CD4-positive, CD25-positive, alpha-beta regulatory T cell (primary cell): ENCODE measurements at regions not wholly inside any gene's neighbourhood (a gene's known extent, or its start where the extent isn't known, plus 50 kb on each side); places are given as distances from the start of the nearest gene placed in this dataset.

Source experiments
- ATAC-seq, 2 donors: fragments of 150-1000 bp; cut with Tn5 transposase; one replicate each; pipeline ENCODE4 v1.10.0; 2021; ENCODE audit warnings: low read depth in 2 of 2, moderate number of reproducible peaks in 2 of 2, moderate library complexity in 1 of 2
- DNase-seq, 3 donors: peaks; one replicate each; pipeline versions ENCODE4 v3.0.0 to v3.0.0-alpha.2; 2012 to 2022; ENCODE audit warnings: mixed read lengths in 1 of 3
- H3K27ac ChIP-seq: one replicate; pipeline ENCODE4 v1.7.0; 2013; ENCODE audit warnings: mild to moderate bottlenecking, low read length; ENCODE audit not compliant: insufficient read depth, poor library complexity, severe bottlenecking
- H3K27me3 ChIP-seq: one replicate; pipeline ENCODE4 v1.7.0; 2013; ENCODE audit warnings: low read length; ENCODE audit not compliant: control insufficient read depth, insufficient read depth
- H3K36me3 ChIP-seq: one replicate; pipeline ENCODE4 v1.7.0; 2013; ENCODE audit warnings: mild to moderate bottlenecking, low read length, moderate library complexity; ENCODE audit not compliant: control insufficient read depth, insufficient read depth
- H3K4me1 ChIP-seq: 2 replicates; pipeline ENCODE4 v1.7.0; 2013; ENCODE audit warnings: mild to moderate bottlenecking, low read length; ENCODE audit not compliant: insufficient read depth, control insufficient read depth, poor library complexity, severe bottlenecking
- H3K4me3 ChIP-seq: one replicate; pipeline ENCODE4 v1.7.0; 2013; ENCODE audit warnings: low read depth, mild to moderate bottlenecking, low read length, moderate library complexity
- H3K9me3 ChIP-seq, 2 experiments: 1 replicate in 1 of 2; 2 replicates in 1 of 2; pipeline ENCODE4 v1.7.0; 2013; ENCODE audit warnings: low read length in 2 of 2, mild to moderate bottlenecking in 1 of 2, moderate library complexity in 1 of 2; ENCODE audit not compliant: control insufficient read depth in 2 of 2
- H3K27ac Mint-ChIP-seq, 3 donors: one replicate each; pipeline ENCODE4 v1.8.0; 2020 to 2022; ENCODE audit warnings: mild to moderate bottlenecking in 3 of 3, mixed read lengths in 3 of 3, moderate library complexity in 2 of 3
- H3K27me3 Mint-ChIP-seq: one replicate; pipeline ENCODE4 v1.8.0; 2022; ENCODE audit warnings: mild to moderate bottlenecking, mixed read lengths
- H3K36me3 Mint-ChIP-seq: one replicate; pipeline ENCODE4 v1.8.0; 2020; ENCODE audit warnings: mixed read lengths
- H3K4me1 Mint-ChIP-seq, 4 donors: one replicate each; pipeline ENCODE4 v1.8.0; 2020 to 2022; ENCODE audit warnings: mixed read lengths in 4 of 4, mild to moderate bottlenecking in 1 of 4
- H3K4me3 Mint-ChIP-seq, 4 donors: one replicate each; pipeline ENCODE4 v1.8.0; 2020 to 2022; ENCODE audit warnings: mild to moderate bottlenecking in 4 of 4, mixed read lengths in 4 of 4, moderate library complexity in 3 of 4
- H3K9me3 Mint-ChIP-seq, 7 donors: one replicate each; pipeline ENCODE4 v1.8.0; 2020 to 2022; ENCODE audit warnings: mixed read lengths in 7 of 7, mild to moderate bottlenecking in 3 of 7, moderate library complexity in 2 of 7

DNA sequence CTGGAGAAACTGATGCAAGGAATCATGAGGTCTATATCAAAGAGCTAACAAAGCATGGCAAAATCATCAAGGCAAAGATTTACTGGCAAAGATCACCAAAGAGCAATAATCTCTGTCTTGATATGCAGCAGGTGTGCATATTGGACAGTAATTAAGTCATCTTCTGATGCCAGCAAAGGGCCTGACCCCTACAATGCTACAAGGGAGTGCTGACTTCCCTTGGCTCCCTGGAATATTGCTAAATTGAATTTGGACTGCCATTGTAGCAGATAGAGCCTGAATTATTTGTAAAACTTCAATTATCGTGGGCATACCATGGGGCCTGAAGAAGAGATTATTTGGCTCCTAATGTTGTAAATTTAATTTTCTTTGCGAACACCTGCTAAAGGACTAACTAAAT, 307.9 kb upstream of the SYT1 start:
- no peak overlapping the region for H3K27ac Mint-ChIP-seq
- no peak for DNase-seq
- ATAC-seq = no peak

DNA sequence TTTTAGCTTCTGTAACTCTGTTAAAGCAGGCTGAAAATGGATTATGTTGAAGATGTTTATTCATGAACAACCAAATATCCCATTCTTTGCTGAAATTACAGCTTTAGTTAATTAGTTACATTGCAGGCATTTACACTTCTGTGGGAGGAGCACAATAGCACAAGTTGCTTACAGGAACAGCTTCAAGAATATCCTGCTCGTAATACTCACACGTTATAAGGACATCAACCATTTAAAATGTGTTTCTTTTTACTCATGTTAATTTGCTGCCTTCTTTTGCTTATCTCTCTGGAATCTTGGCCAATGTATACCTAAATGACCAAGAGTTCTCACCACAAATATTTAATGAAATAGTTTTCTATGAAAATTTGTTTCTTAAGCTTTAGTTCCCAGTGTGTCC, 305.2 kb upstream of the SYT1 start:
- no peaks in the 10 kb centered on the region for H3K4me1 Mint-ChIP-seq
- H3K27me3 ChIP-seq = no peaks in the 10 kb centered on the region

More for the DNA sequence above, 307.9 kb upstream of the SYT1 start:
- Histone ChIP-seq H3K27ac (no peak overlapping the region), H3K27me3 (no peaks in the 10 kb centered on the region), H3K4me3 (no peak overlapping the region), H3K4me1 (no peaks in the 10 kb centered on the region), H3K9me3 (no peaks in the 10 kb centered on the region), H3K36me3 (no peaks in the 10 kb centered on the region)
- Mint-ChIP-seq H3K36me3 (no peaks in the 10 kb centered on the region), H3K27me3 (no peaks in the 10 kb centered on the region), H3K9me3 (peaks cover 4 to 42% (median 10%) of the 10 kb centered on the region in 7 donors), H3K4me3 (no peak overlapping the region), H3K4me1 (no peaks in the 10 kb centered on the region)

DNA sequence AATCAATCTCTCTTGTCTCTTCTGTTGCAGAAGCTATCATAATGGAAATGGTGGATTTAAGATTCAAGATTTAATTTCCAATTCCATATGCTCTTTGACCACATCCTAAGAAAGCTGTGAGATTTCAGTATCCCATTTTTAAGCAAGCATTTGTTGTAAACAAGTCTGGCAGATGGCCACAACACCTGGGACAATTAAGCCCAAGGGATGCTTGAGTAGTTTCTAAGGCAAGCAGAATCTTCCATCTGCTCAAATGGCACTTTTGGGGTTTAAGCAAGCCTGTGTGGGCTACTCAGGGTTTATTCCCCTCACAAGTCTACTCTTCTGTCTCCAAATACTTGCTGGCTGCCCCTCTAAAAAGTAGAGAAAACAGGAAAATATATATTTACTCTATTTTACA, 304.7 kb upstream of the SYT1 start:
- no peak overlapping the region for H3K27ac Mint-ChIP-seq
- Histone ChIP-seq H3K4me1 (no peaks in the 10 kb centered on the region), H3K36me3 (no peaks in the 10 kb centered on the region), H3K27ac (no peak overlapping the region), H3K4me3 (no peak overlapping the region), H3K27me3 (no peaks in the 10 kb centered on the region), H3K9me3 (no peaks in the 10 kb centered on the region)
- H3K9me3 Mint-ChIP-seq = peaks cover 2 to 39% (median 9%) of the 10 kb centered on the region in 7 donors
- DNase-seq (no peak), ATAC-seq (no peak)
- no peaks in the 10 kb centered on the region for H3K36me3 Mint-ChIP-seq
- H3K4me3 Mint-ChIP-seq = no peak overlapping the region
- H3K4me1 Mint-ChIP-seq = no peaks in the 10 kb centered on the region
- H3K27me3 Mint-ChIP-seq = no peaks in the 10 kb centered on the region

More for the DNA sequence above, 305.2 kb upstream of the SYT1 start:
- no peaks in the 10 kb centered on the region for H3K4me1 ChIP-seq
- Mint-ChIP-seq H3K27ac (no peak overlapping the region), H3K9me3 (peaks cover 2 to 39% (median 9%) of the 10 kb centered on the region in 7 donors), H3K36me3 (no peaks in the 10 kb centered on the region), H3K4me3 (no peak overlapping the region), H3K27me3 (no peaks in the 10 kb centered on the region)
- DNase-seq (no peak), ATAC-seq (no peak)
- H3K4me3 ChIP-seq = no peak overlapping the region
- H3K9me3 ChIP-seq = no peaks in the 10 kb centered on the region
- no peak overlapping the region for H3K27ac ChIP-seq
- H3K36me3 ChIP-seq = no peaks in the 10 kb centered on the region

DNA sequence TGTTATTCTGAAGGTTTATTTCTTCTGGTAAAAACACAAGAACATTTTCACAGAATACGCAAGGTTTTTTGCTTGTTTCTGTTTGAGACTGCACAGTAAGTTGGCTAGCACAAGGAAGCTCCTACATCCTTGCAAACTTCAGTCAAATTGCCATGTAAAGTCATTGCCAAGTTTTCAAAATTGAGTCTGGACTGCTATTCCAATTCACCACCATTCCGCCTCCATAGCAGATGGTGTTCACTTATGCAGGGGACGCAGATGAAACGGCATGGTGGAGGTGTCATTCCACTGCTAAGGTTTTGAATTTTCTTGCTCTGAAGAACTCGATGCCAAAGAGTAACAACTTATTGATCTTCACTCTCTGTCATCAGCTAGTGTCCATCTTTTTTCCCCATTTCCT, 303.9 kb upstream of the SYT1 start:
- Mint-ChIP-seq H3K27ac (no peak overlapping the region), H3K4me1 (no peaks in the 10 kb centered on the region), H3K4me3 (no peak overlapping the region), H3K9me3 (peaks cover 2 to 39% (median 9%) of the 10 kb centered on the region in 7 donors), H3K27me3 (no peaks in the 10 kb centered on the region), H3K36me3 (no peaks in the 10 kb centered on the region)
- Histone ChIP-seq H3K27me3 (no peaks in the 10 kb centered on the region), H3K36me3 (no peaks in the 10 kb centered on the region), H3K27ac (no peak overlapping the region), H3K4me1 (no peaks in the 10 kb centered on the region), H3K4me3 (no peak overlapping the region), H3K9me3 (no peaks in the 10 kb centered on the region)
- ATAC-seq (no peak), DNase-seq (no peak)

DNA sequence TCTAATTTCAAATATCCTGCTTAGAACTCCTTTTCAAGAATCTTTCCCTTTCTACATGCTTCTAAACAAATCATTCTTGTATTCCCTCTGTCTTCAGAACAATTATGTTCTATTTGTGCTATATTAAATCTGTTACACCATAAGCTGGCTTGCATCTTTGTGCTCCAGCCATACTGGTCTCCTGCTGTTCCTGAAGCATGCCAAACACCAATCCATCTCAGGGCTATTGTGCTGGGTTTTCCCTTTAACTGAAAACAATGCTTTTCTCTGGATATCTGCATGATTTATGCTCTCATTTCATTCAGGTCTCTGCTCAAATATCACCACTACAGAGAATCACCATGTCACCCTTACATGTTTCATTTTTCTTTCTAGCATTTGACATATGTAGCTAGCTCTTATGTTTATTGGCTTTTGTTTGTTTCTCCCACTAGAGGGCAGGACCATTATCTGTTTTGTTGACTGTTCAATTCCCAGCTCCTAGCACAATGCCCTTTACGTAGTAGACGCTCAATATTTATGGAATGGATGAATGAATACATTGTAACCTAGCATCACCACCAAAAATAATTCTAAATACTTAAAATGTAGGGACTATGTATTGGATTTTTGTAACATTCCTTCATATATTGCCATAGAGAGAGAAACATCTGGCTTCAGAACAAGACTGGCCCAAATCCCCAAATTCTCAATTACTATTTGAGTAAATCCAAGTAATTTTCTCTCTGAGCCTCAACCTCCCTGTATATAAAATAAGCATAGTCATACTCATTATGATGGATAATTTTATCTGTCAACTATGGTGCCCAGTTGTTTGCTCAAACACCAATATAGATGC, 302.0 kb upstream of the SYT1 start:
- H3K27me3 ChIP-seq = no peaks in the 10 kb centered on the region
- Mint-ChIP-seq H3K4me3 (no peak overlapping the region), H3K4me1 (no peaks in the 10 kb centered on the region), H3K27me3 (no peaks in the 10 kb centered on the region), H3K9me3 (peaks cover 2 to 31% (median 11%) of the 10 kb centered on the region in 7 donors), H3K36me3 (no peaks in the 10 kb centered on the region), H3K27ac (no peak overlapping the region)
- no peaks in the 10 kb centered on the region for H3K36me3 ChIP-seq
- no peak overlapping the region for H3K4me3 ChIP-seq
- H3K27ac ChIP-seq = no peak overlapping the region
- H3K9me3 ChIP-seq = no peaks in the 10 kb centered on the region
- DNase-seq (no peak), ATAC-seq (no peak)
- no peaks in the 10 kb centered on the region for H3K4me1 ChIP-seq

DNA sequence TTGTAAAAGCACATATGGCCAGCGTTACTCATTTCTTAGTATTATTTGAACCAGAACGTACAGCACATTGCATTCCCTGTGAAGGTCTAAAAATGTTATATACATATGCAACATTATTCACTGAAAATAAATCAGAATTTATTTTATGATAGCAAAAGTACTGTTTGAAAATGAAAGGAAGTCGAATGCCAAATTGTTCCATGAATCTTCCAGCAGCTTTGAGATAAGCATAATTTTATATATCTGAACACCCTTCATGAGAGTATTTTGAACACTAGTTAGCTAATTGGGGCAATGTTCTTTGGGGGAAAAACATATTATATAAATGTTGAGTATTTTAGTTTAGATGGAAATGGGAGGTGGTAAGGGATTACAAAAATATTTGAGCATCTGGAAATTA, 300.7 kb upstream of the SYT1 start:
- DNase-seq = no peak
- Histone ChIP-seq H3K4me3 (no peak overlapping the region), H3K27me3 (no peaks in the 10 kb centered on the region), H3K27ac (no peak overlapping the region), H3K36me3 (no peaks in the 10 kb centered on the region), H3K9me3 (no peaks in the 10 kb centered on the region), H3K4me1 (no peaks in the 10 kb centered on the region)
- Mint-ChIP-seq H3K4me1 (no peaks in the 10 kb centered on the region), H3K9me3 (peaks cover 0 to 20% (median 5%) of the 10 kb centered on the region in 7 donors), H3K36me3 (no peaks in the 10 kb centered on the region), H3K27me3 (no peaks in the 10 kb centered on the region), H3K27ac (no peak overlapping the region), H3K4me3 (no peak overlapping the region)
- no peak for ATAC-seq

DNA sequence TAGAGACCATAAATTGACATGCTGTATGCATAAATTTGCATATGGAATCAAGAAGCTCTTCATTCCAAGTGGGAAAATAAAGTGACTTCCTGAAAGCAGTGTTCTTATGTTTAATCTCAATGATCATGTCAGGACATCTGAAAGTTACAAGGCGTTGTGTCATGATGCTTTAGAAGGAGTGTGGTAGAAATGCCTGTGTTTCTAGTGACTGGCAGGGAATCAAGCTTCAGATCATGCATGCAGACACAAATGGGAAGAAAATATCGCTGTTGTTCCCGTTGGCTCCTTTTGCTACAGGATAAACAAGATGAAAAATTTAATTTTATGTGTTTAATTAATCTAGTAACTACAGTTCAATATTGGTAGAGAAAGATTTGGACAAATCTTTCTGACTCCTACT, 298.1 kb upstream of the SYT1 start:
- peaks cover 0 to 5% (median 0%) of the 10 kb centered on the region in 4 donors for H3K4me1 Mint-ChIP-seq
- no peak overlapping the region for H3K27ac ChIP-seq
- H3K9me3 Mint-ChIP-seq = peaks cover 0 to 15% (median 5%) of the 10 kb centered on the region in 7 donors
- H3K4me3 Mint-ChIP-seq = no peak overlapping the region
- no peak overlapping the region for H3K4me3 ChIP-seq
- no peaks in the 10 kb centered on the region for H3K36me3 ChIP-seq
- H3K4me1 ChIP-seq = no peaks in the 10 kb centered on the region
- H3K27ac Mint-ChIP-seq = no peak overlapping the region
- no peaks in the 10 kb centered on the region for H3K36me3 Mint-ChIP-seq
- DNase-seq = no peak
- no peaks in the 10 kb centered on the region for H3K27me3 Mint-ChIP-seq
- H3K9me3 ChIP-seq = no peaks in the 10 kb centered on the region
- H3K27me3 ChIP-seq = no peaks in the 10 kb centered on the region
- no peak for ATAC-seq
